Thoracic aorta (tissue), 2 donors: ENCODE measurements at regions not wholly inside any gene's neighbourhood (a gene's known extent, or its start where the extent isn't known, plus 50 kb on each side); places are given as distances from the start of the nearest gene placed in this dataset.

ENCODE experiments used
- ATAC-seq: fragments of 150-250 bp; one replicate; pipeline ENCODE4 v1.8.0; 2017; ENCODE audit warnings: low read depth; ENCODE audit not compliant: insufficient number of reproducible peaks, low FRiP score
- DNase-seq: peaks from one replicate; pipeline ENCODE4 v3.0.0-alpha.2; 2020; ENCODE audit warnings: low spot score
- H3K27ac ChIP-seq, 2 donors: fragments of 200-600 bp; sonication (generic); 1 replicate in 1 of 2; 2 replicates in 1 of 2; pipeline ENCODE4 v1.5.1; 2016; ENCODE audit warnings: mild to moderate bottlenecking in 2 of 2, moderate library complexity in 2 of 2
- H3K27me3 ChIP-seq: fragments of 200-600 bp; sonication (generic); replicated peaks from 2 replicates; pipeline ENCODE4 v1.6.0; 2016; ENCODE audit warnings: mild to moderate bottlenecking; ENCODE audit not compliant: insufficient read depth
- H3K36me3 ChIP-seq: fragments of 200-600 bp; sonication (generic); one replicate; pipeline ENCODE4 v1.5.1; 2016
- H3K4me1 ChIP-seq, 2 donors: fragments of 200-600 bp; sonication (generic); 1 replicate in 1 of 2; 2 replicates in 1 of 2; pipeline versions ENCODE4 v1.5.1 to v1.6.0; 2016; ENCODE audit warnings: low read depth in 2 of 2, mild to moderate bottlenecking in 1 of 2; ENCODE audit not compliant: control insufficient read depth in 1 of 2
- H3K4me3 ChIP-seq: fragments of 200-600 bp; sonication (generic); 2 replicates; pipeline ENCODE4 v1.5.1; 2016; ENCODE audit warnings: mild to moderate bottlenecking
- H3K9me3 ChIP-seq: fragments of 200-600 bp; sonication (generic); 2 replicates; pipeline ENCODE4 v1.5.1; 2016
- CTCF ChIP-seq: fragments of 200-600 bp; sonication (generic); IDR thresholded peaks from one replicate; pipeline ENCODE4 v1.5.1; 2019; ENCODE audit warnings: antibody characterized with exemption

- peaks cover 5 to 8% of the 10 kb centered on the region in 2 donors for H3K4me1 ChIP-seq
- TF ChIP-seq CTCF: no peak
- ATAC-seq (no peak), DNase-seq (no peak)
- no peaks in the 10 kb centered on the region for H3K27me3 ChIP-seq
- no peak overlapping the region for H3K27ac ChIP-seq
- H3K9me3 ChIP-seq: peaks cover 9% of the 10 kb centered on the region
- H3K4me3 ChIP-seq: no peak overlapping the region
- H3K36me3 ChIP-seq: no peaks in the 10 kb centered on the region
These were observed 330.8 kb upstream of the SPRY2 start for GRCh38 chr13:80671773-80672172.

- ATAC-seq: no peak
- Histone ChIP-seq H3K4me3 (no peak overlapping the region), H3K9me3 (peaks cover 9% of the 10 kb centered on the region), H3K27me3 (no peaks in the 10 kb centered on the region), H3K36me3 (no peaks in the 10 kb centered on the region), H3K4me1 (peaks cover 12 to 13% of the 10 kb centered on the region in 2 donors), H3K27ac (no peak overlapping the region)
- DNase-seq: no peak
- no peak for TF ChIP-seq CTCF
These were observed 328.2 kb upstream of the SPRY2 start for GRCh38 chr13:80669112-80669511.

GRCh38 chr13:80668452-80668851, 327.5 kb upstream of the SPRY2 start:
- no peaks in the 10 kb centered on the region for H3K36me3 ChIP-seq
- peaks cover 9% of the 10 kb centered on the region for H3K9me3 ChIP-seq
- H3K27me3 ChIP-seq: no peaks in the 10 kb centered on the region
- no peak overlapping the region for H3K27ac ChIP-seq
- DNase-seq: no peak
- H3K4me1 ChIP-seq: peaks cover 12 to 13% of the 10 kb centered on the region in 2 donors
- TF ChIP-seq CTCF: no peak
- H3K4me3 ChIP-seq: no peak overlapping the region
- no peak for ATAC-seq

- Histone ChIP-seq H3K4me3 (no peak overlapping the region), H3K9me3 (no peaks in the 10 kb centered on the region), H3K27ac (no peak overlapping the region), H3K27me3 (no peaks in the 10 kb centered on the region), H3K4me1 (peaks cover 12 to 13% of the 10 kb centered on the region in 2 donors), H3K36me3 (no peaks in the 10 kb centered on the region)
- no peak for ATAC-seq
- no peak for DNase-seq
- TF ChIP-seq CTCF: no peak
These were observed 326.0 kb upstream of the SPRY2 start for GRCh38 chr13:80666782-80667552.

- DNase-seq (no peak), ATAC-seq (no peak)
- Histone ChIP-seq H3K4me3 (no peak overlapping the region), H3K27ac (no peak overlapping the region), H3K9me3 (no peaks in the 10 kb centered on the region), H3K4me1 (peaks cover 12 to 13% of the 10 kb centered on the region in 2 donors), H3K36me3 (no peaks in the 10 kb centered on the region), H3K27me3 (no peaks in the 10 kb centered on the region)
- TF ChIP-seq CTCF: no peak
These were observed 324.9 kb upstream of the SPRY2 start for GRCh38 chr13:80665792-80666333.
